Subcutaneous abdominal adipose tissue (tissue), 5 donors: ENCODE measurements at regions not wholly inside any gene's neighbourhood (a gene's known extent, or its start where the extent isn't known, plus 50 kb on each side); places are given as distances from the start of the nearest gene placed in this dataset.

Experiments
- H3K27ac ChIP-seq: one replicate; pipeline ENCODE4 v1.7.0; 2013; ENCODE audit warnings: low read depth, mild to moderate bottlenecking, inconsistent platforms, low read length, moderate library complexity
- H3K27me3 ChIP-seq, 5 donors: one replicate each; pipeline ENCODE4 v1.7.0; 2013; ENCODE audit warnings: low read length in 5 of 5, inconsistent platforms in 1 of 5; ENCODE audit not compliant: control insufficient read depth in 5 of 5, insufficient read depth in 4 of 5
- H3K36me3 ChIP-seq, 5 donors: one replicate each; pipeline ENCODE4 v1.7.0; 2013; ENCODE audit warnings: low read length in 5 of 5; ENCODE audit not compliant: control insufficient read depth in 5 of 5, insufficient read depth in 5 of 5
- H3K4me1 ChIP-seq, 5 donors: one replicate each; pipeline ENCODE4 v1.7.0; 2013; ENCODE audit warnings: low read length in 5 of 5, mild to moderate bottlenecking in 3 of 5, moderate library complexity in 1 of 5; ENCODE audit not compliant: control insufficient read depth in 5 of 5, insufficient read depth in 5 of 5
- H3K4me3 ChIP-seq, 5 donors: one replicate each; pipeline ENCODE4 v1.7.0; 2013; ENCODE audit warnings: low read length in 5 of 5, low read depth in 1 of 5
- H3K9ac ChIP-seq, 5 donors: one replicate each; pipeline ENCODE4 v1.7.0; 2013; ENCODE audit warnings: low read length in 5 of 5, mild to moderate bottlenecking in 4 of 5, moderate library complexity in 3 of 5
- H3K9me3 ChIP-seq, 5 donors: one replicate each; pipeline ENCODE4 v1.7.0; 2013; ENCODE audit warnings: low read length in 5 of 5; ENCODE audit not compliant: control insufficient read depth in 5 of 5
- donor health status: healthy.
- donor health status: healthy.
- donor health status: healthy.
- donor health status: healthy.
- donor health status: healthy.

GRCh38 chrX:39327255-39327654 is 526.0 kb downstream of the MID1IP1 start:
- Histone ChIP-seq H3K27me3 (peaks cover 0 to 9% (median 5%) of the 10 kb centered on the region in 5 donors), H3K9me3 (peaks cover 0 to 4% (median 0%) of the 10 kb centered on the region in 5 donors), H3K4me3 (no peak overlapping the region), H3K9ac (no peak overlapping the region), H3K36me3 (no peaks in the 10 kb centered on the region), H3K27ac (no peak overlapping the region), H3K4me1 (peaks cover 0 to 4% (median 0%) of the 10 kb centered on the region in 5 donors)

- peaks cover 0 to 1% (median 0%) of the 10 kb centered on the region in 5 donors for H3K9me3 ChIP-seq
- H3K9ac ChIP-seq, result no peak overlapping the region
- no peak overlapping the region for H3K4me3 ChIP-seq
- peaks cover 0 to 4% (median 0%) of the 10 kb centered on the region in 5 donors for H3K4me1 ChIP-seq
- peaks cover 0 to 9% (median 5%) of the 10 kb centered on the region in 5 donors for H3K27me3 ChIP-seq
- H3K27ac ChIP-seq, result no peak overlapping the region
- no peaks in the 10 kb centered on the region for H3K36me3 ChIP-seq
These were observed 526.4 kb downstream of the MID1IP1 start for GRCh38 chrX:39327705-39328104.

DNA sequence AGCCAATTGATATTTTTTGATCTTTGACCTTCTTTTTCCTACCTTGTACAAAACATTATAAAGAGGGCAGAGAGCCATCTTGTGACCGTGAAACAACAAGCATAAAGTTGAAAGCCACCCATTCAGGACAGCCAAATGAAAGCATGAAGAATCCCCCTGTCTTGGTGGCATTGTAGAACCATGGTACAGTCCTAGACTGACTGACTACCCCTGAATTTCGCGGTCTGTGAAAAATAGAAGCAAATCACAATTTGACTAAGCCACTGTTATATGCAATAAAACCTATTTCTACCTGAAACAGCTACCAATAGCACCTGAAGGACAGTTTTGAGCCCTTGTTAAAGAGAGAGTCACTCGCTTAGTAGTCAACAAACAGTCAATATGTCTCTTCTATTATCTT is 527.4 kb downstream of the MID1IP1 start:
- Histone ChIP-seq H3K4me1 (peaks cover 0 to 4% (median 0%) of the 10 kb centered on the region in 5 donors), H3K9ac (no peak overlapping the region), H3K36me3 (no peaks in the 10 kb centered on the region), H3K27me3 (peaks cover 0 to 9% (median 5%) of the 10 kb centered on the region in 5 donors), H3K27ac (no peak overlapping the region), H3K4me3 (no peak overlapping the region), H3K9me3 (no peaks in the 10 kb centered on the region)

- H3K36me3 ChIP-seq, result no peaks in the 10 kb centered on the region
- H3K9ac ChIP-seq, result no peak overlapping the region
- H3K27ac ChIP-seq, result no peak overlapping the region
- H3K4me3 ChIP-seq, result no peak overlapping the region
- H3K27me3 ChIP-seq, result peaks cover 0 to 9% (median 2%) of the 10 kb centered on the region in 5 donors
- no peaks in the 10 kb centered on the region for H3K9me3 ChIP-seq
- H3K4me1 ChIP-seq, result peaks cover 0 to 3% (median under 1%) of the 10 kb centered on the region in 5 donors
These were observed 529.9 kb downstream of the MID1IP1 start for GRCh38 chrX:39331082-39331704.

DNA sequence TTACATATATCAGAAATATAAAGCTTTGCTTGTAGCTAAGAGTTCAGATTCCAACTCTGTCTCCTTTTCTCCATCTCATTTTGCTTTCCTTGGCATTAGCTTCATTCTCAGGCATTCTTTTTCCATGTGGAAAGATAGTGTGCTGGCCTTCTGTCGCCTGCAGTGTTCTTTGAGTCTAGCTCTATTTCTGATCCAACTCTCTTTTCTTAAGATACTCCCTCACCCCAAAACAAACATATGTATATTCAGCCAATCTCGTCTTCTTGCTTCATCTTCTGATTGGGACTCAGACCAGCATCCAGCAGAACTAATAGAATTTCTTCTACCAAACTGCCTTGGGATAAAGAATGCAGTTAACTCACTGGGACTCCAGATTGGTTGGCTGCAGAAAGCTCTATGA is 532.2 kb downstream of the MID1IP1 start:
- H3K27ac ChIP-seq, result no peak overlapping the region
- H3K9me3 ChIP-seq, result no peaks in the 10 kb centered on the region
- peaks cover 0 to 15% (median 8%) of the 10 kb centered on the region in 5 donors for H3K4me1 ChIP-seq
- no peak overlapping the region for H3K9ac ChIP-seq
- H3K27me3 ChIP-seq, result peaks cover 0 to 6% (median 4%) of the 10 kb centered on the region in 5 donors
- no peaks in the 10 kb centered on the region for H3K36me3 ChIP-seq
- no peak overlapping the region for H3K4me3 ChIP-seq

- no peak overlapping the region for H3K27ac ChIP-seq
These were observed 534.4 kb downstream of the MID1IP1 start for GRCh38 chrX:39335513-39336235.

DNA sequence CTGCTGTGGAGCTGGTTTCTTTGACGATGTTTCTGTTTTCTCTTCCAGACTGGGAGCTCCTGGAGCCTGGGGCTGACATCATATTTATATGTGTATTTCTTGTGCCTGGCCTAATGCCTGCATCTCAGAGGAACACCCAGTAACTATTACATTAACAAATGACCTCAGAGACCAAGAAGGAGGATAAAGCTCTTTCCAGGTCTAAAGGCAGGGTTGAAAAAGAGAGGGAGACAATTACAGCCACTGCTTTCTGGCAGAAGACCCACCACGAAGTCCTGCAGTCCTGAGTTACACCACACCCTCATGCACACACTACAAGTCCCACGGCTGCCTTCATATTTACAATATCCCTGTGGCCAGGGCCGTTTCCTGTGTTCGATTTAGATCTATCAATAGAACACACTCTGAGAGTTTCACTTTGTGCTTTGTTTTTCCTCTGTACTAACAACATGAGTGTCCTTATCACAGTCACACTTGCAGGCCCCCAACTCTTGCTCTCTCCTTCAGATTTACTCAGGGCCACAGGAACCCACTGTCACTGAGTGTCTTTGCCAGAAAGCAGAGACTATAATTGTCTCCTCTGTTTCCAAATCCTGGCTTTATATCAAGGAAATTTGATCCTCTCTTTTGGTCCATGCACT is 535.5 kb downstream of the MID1IP1 start:
- no peak overlapping the region for H3K27ac ChIP-seq
- H3K4me1 ChIP-seq, result peaks cover 0 to 15% (median 8%) of the 10 kb centered on the region in 5 donors
- peaks cover 4 to 10% (median 5%) of the 10 kb centered on the region in 5 donors for H3K27me3 ChIP-seq
- H3K9ac ChIP-seq, result no peak overlapping the region
- no peaks in the 10 kb centered on the region for H3K36me3 ChIP-seq
- no peaks in the 10 kb centered on the region for H3K9me3 ChIP-seq
- H3K4me3 ChIP-seq, result no peak overlapping the region

More at GRCh38 chrX:39335513-39336235, 534.4 kb downstream of the MID1IP1 start:
- Histone ChIP-seq H3K27me3 (peaks cover 2 to 6% (median 4%) of the 10 kb centered on the region in 5 donors), H3K4me1 (peaks cover 0 to 15% (median 8%) of the 10 kb centered on the region in 5 donors), H3K36me3 (no peaks in the 10 kb centered on the region), H3K9me3 (no peaks in the 10 kb centered on the region), H3K9ac (no peak overlapping the region), H3K4me3 (no peak overlapping the region)

DNA sequence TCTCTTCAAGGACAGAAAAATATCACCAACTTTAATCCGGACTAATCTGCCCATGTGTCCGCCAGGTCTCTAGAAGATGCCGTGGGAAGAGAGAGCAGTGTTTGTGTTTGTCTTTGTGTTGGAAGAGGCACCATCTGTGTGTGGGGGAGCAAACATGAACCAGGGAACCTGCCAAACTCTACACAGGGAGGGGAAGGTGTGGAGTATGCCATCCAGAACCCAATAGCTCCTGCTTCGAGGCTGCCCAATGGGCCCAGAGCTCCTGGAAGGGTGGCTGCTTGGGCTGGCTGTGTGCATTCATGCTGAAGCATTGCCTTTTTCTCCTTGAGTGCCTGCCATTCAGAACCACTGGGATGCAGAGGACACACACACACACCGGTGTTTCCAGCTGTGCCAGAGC is 536.2 kb downstream of the MID1IP1 start:
- no peak overlapping the region for H3K27ac ChIP-seq
- peaks cover 0 to 15% (median 8%) of the 10 kb centered on the region in 5 donors for H3K4me1 ChIP-seq

DNA sequence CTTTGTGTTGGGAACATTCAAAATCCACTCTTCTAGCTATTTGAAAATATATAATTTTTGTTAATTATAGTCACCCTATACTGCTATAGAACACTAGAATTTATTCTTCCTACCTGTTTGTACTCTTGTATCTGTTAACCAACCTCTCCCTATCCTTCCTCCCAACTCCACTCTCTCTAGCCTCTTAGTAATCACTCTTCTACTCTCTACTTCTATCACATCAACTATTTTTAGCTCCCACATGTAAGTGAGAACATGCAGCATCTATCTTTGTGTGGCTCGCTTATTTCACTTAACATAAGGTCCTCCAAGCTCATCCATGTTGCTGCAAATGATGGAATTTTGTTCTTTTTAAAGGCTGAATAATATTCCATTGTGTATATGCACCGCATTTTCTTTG is 537.3 kb downstream of the MID1IP1 start:
- Histone ChIP-seq H3K36me3 (no peaks in the 10 kb centered on the region), H3K9me3 (no peaks in the 10 kb centered on the region), H3K27me3 (peaks cover 4 to 14% (median 5%) of the 10 kb centered on the region in 5 donors), H3K4me3 (no peak overlapping the region), H3K4me1 (peaks cover 0 to 15% (median 9%) of the 10 kb centered on the region in 5 donors), H3K27ac (no peak overlapping the region), H3K9ac (no peak overlapping the region)

More for the DNA sequence above, 536.2 kb downstream of the MID1IP1 start:
- Histone ChIP-seq H3K36me3 (no peaks in the 10 kb centered on the region), H3K27me3 (peaks cover 4 to 10% (median 5%) of the 10 kb centered on the region in 5 donors), H3K9ac (no peak overlapping the region), H3K4me3 (no peak overlapping the region), H3K9me3 (no peaks in the 10 kb centered on the region)
